Sigmoid colon (tissue), 4 donors: ENCODE measurements at regions not wholly inside any gene's neighbourhood (a gene's known extent, or its start where the extent isn't known, plus 50 kb on each side); places are given as distances from the start of the nearest gene placed in this dataset.

Experiments
- EP300 ChIP-seq, 4 donors: sonication (generic); formaldehyde crosslinking; IDR thresholded peaks; one replicate each; pipeline ENCODE4 v1.6.1; 2017; ENCODE audit warnings: antibody characterized with exemption in 4 of 4
- POLR2A ChIP-seq, 2 donors: fragments of 450-650 bp; IDR thresholded peaks; one replicate each; pipeline ENCODE4 v1.6.1; 2016; ENCODE audit warnings: antibody characterized with exemption in 2 of 2, mild to moderate bottlenecking in 2 of 2, moderate library complexity in 2 of 2
- POLR2AphosphoS5 ChIP-seq, 4 donors: sonication (generic); formaldehyde crosslinking; IDR thresholded peaks; one replicate each; pipeline ENCODE4 v1.6.1; 2017; ENCODE audit warnings: antibody characterized with exemption in 4 of 4
- TF ChIP-seq, protein P1 (sequence below), 4 experiments: fragments of 450-650 bp in 3 of 4; fragments of 200-600 bp in 1 of 4; IDR thresholded peaks; one replicate each; pipeline ENCODE4 v1.5.1; 2016 to 2019; ENCODE audit warnings: antibody characterized with exemption in 4 of 4, mild to moderate bottlenecking in 3 of 4, moderate library complexity in 2 of 4

DNA sequence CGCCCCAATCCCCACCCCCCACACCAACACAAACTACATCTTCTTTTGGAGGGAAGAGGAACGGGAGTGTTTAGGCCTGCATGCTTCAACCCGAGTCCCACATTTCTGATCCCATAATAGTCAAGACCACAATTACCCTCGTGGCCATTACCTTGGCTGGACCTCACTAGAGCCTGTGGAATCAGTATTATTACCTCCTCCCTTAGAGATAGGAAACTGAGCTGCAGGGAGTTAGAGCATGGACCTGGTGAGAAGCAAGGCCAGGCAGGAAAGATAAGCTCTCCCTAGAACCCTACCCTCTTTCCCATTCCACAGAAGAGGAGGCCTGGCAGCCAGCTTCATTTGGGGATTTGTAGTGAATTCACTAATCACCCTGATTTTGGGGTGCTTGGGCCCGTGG lies 74.1 kb downstream of the NCR2 start:
- TF ChIP-seq, protein P1, sequence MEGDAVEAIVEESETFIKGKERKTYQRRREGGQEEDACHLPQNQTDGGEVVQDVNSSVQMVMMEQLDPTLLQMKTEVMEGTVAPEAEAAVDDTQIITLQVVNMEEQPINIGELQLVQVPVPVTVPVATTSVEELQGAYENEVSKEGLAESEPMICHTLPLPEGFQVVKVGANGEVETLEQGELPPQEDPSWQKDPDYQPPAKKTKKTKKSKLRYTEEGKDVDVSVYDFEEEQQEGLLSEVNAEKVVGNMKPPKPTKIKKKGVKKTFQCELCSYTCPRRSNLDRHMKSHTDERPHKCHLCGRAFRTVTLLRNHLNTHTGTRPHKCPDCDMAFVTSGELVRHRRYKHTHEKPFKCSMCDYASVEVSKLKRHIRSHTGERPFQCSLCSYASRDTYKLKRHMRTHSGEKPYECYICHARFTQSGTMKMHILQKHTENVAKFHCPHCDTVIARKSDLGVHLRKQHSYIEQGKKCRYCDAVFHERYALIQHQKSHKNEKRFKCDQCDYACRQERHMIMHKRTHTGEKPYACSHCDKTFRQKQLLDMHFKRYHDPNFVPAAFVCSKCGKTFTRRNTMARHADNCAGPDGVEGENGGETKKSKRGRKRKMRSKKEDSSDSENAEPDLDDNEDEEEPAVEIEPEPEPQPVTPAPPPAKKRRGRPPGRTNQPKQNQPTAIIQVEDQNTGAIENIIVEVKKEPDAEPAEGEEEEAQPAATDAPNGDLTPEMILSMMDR (IDR thresholded peaks at IDR 0.05): no peak
- no peak for TF ChIP-seq POLR2A (IDR thresholded peaks at IDR 0.05)
- no peak for TF ChIP-seq POLR2AphosphoS5 (IDR thresholded peaks at IDR 0.05)
- no peak for TF ChIP-seq EP300 (IDR thresholded peaks at IDR 0.05)
